ENCODE measurements at regions not wholly inside any gene's neighbourhood (a gene's known extent, or its start where the extent isn't known, plus 50 kb on each side); places are given as distances from the start of the nearest gene placed in this dataset.

- no peak for TF ChIP-seq EZH2 (IDR thresholded peaks at IDR 0.05; ENCODE audit: low read length, unreplicated experiment)
- no peak for TF ChIP-seq EZH2phosphoT487 (IDR thresholded peaks at IDR 0.05; ENCODE audit: borderline replicate concordance, low read length)
- TF ChIP-seq CTCF (conservative IDR thresholded peaks at IDR 0.05; ENCODE audit: low read depth, low read length) = no peak
- Histone ChIP-seq H2AFZ (ENCODE audit: low read length) (no peak overlapping the region), H3K36me3 (ENCODE audit: low read depth, low read length) (no peaks in the 10 kb centered on the region), H3K4me3 (ENCODE audit: low read length) (no peak overlapping the region), H4K20me1 (ENCODE audit: low read length) (no peaks in the 10 kb centered on the region), H3K79me2 (ENCODE audit: low read length) (no peaks in the 10 kb centered on the region), H3K9me3 (ENCODE audit: low read length) (no peaks in the 10 kb centered on the region), H3K4me2 (ENCODE audit: low read length) (no peak overlapping the region), H3K27me3 (ENCODE audit: low read length) (no peaks in the 10 kb centered on the region), H3K9me2 (replicated peaks; ENCODE audit: low read length) (no peaks in the 10 kb centered on the region), H3F3A (ENCODE audit: low read length, unreplicated experiment) (no peaks in the 10 kb centered on the region), H3K9ac (ENCODE audit: low read length) (no peak overlapping the region), H3K27ac (ENCODE audit: low read length) (no peak overlapping the region), H3K4me1 (ENCODE audit: insufficient read depth, low read length) (0 out of 2 replicates have a peak, but pooled peaks cover 6% of the 10 kb centered on the region)
- DNase-seq (peak; percentile 24), ATAC-seq (peak; percentile 76)
- intact Hi-C loops (cut with micrococcal nuclease) = no loop called here
- POLR2A ChIA-PET (ENCODE audit: unreplicated experiment) = no interaction called here
- BruUV-seq (replicated peaks) = no TSS peak
- CTCF ChIA-PET = no interaction called here
Measured at GRCh38 chr13:88800505-88800904, 1129.3 kb downstream of the SLITRK5 start.

GRCh38 chr13:88801361-88801760, 1130.2 kb downstream of the SLITRK5 start:
- TF ChIP-seq EZH2phosphoT487 (IDR thresholded peaks at IDR 0.05; ENCODE audit: borderline replicate concordance, low read length) (no peak), EZH2 (IDR thresholded peaks at IDR 0.05; ENCODE audit: low read length, unreplicated experiment) (no peak), CTCF (conservative IDR thresholded peaks at IDR 0.05; ENCODE audit: low read depth, low read length) (no peak)
- H3K4me1 ChIP-seq (ENCODE audit: insufficient read depth, low read length) = 0 out of 2 replicates have a peak, but pooled peaks cover 6% of the 10 kb centered on the region
- H3F3A ChIP-seq (ENCODE audit: low read length, unreplicated experiment) = no peaks in the 10 kb centered on the region
- ATAC-seq (no peak), DNase-seq (no peak)
- POLR2A ChIA-PET (ENCODE audit: unreplicated experiment) = no interaction called here
- H3K36me3 ChIP-seq (ENCODE audit: low read depth, low read length) = no peaks in the 10 kb centered on the region
- no peaks in the 10 kb centered on the region for H3K27me3 ChIP-seq (ENCODE audit: low read length)
- H3K9me2 ChIP-seq (replicated peaks; ENCODE audit: low read length) = no peaks in the 10 kb centered on the region
- no peak overlapping the region for H3K4me2 ChIP-seq (ENCODE audit: low read length)
- H2AFZ ChIP-seq (ENCODE audit: low read length) = no peak overlapping the region
- no peak overlapping the region for H3K27ac ChIP-seq (ENCODE audit: low read length)
- no peak overlapping the region for H3K4me3 ChIP-seq (ENCODE audit: low read length)
- H3K79me2 ChIP-seq (ENCODE audit: low read length) = no peaks in the 10 kb centered on the region
- H3K9ac ChIP-seq (ENCODE audit: low read length) = no peak overlapping the region
- H4K20me1 ChIP-seq (ENCODE audit: low read length) = no peaks in the 10 kb centered on the region
- intact Hi-C loops (cut with micrococcal nuclease) = no loop called here
- no TSS peak for BruUV-seq (replicated peaks)
- CTCF ChIA-PET = no interaction called here
- H3K9me3 ChIP-seq (ENCODE audit: low read length) = no peaks in the 10 kb centered on the region

- TF ChIP-seq EZH2phosphoT487 (IDR thresholded peaks at IDR 0.05; ENCODE audit: borderline replicate concordance, low read length) = no peak
- TF ChIP-seq CTCF (conservative IDR thresholded peaks at IDR 0.05; ENCODE audit: low read depth, low read length) = no peak
- TF ChIP-seq EZH2 (IDR thresholded peaks at IDR 0.05; ENCODE audit: low read length, unreplicated experiment) = no peak
- Histone ChIP-seq H3K79me2 (ENCODE audit: low read length) (no peaks in the 10 kb centered on the region), H4K20me1 (ENCODE audit: low read length) (no peaks in the 10 kb centered on the region), H3K4me2 (ENCODE audit: low read length) (no peak overlapping the region), H3K4me3 (ENCODE audit: low read length) (no peak overlapping the region), H3K9me3 (ENCODE audit: low read length) (no peaks in the 10 kb centered on the region), H3F3A (ENCODE audit: low read length, unreplicated experiment) (no peaks in the 10 kb centered on the region), H3K9me2 (replicated peaks; ENCODE audit: low read length) (no peaks in the 10 kb centered on the region), H3K27ac (ENCODE audit: low read length) (no peak overlapping the region), H3K36me3 (ENCODE audit: low read depth, low read length) (no peaks in the 10 kb centered on the region), H3K27me3 (ENCODE audit: low read length) (no peaks in the 10 kb centered on the region), H3K9ac (ENCODE audit: low read length) (no peak overlapping the region), H3K4me1 (ENCODE audit: insufficient read depth, low read length) (0 out of 2 replicates have a peak, but pooled peaks cover 6% of the 10 kb centered on the region), H2AFZ (ENCODE audit: low read length) (no peak overlapping the region)
- ATAC-seq = peak; percentile 40
- DNase-seq = peak; percentile 2
- CTCF ChIA-PET = no interaction called here
- no TSS peak for BruUV-seq (replicated peaks)
- POLR2A ChIA-PET (ENCODE audit: unreplicated experiment) = no interaction called here
- intact Hi-C loops (cut with micrococcal nuclease) = no loop called here
Measured at GRCh38 chr13:88802886-88803285, 1131.7 kb downstream of the SLITRK5 start.
